ENCODE measurements at regions not wholly inside any gene's neighbourhood (a gene's known extent, or its start where the extent isn't known, plus 50 kb on each side); places are given as distances from the start of the nearest gene placed in this dataset.

DNA sequence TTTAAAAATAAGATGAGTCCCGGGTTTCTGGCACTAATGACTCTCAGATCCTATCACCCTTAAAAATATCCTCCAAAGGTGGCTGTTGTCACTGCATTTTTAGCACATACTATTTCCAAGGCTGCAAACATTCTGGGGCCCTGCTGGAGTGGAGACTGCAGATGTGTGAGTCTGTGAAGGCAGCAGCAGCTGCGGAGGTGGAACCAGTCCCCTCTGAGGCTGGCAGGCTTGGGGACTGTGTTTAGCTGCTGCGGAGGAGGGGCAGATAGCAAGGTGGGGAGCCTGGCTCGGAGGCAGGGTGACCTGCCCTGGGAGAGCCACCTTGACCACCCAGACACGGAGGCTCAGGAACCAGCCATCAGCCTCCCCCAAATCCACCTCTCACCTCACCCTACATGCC, 77.0 kb downstream of the C5orf15 start:
- no peak for TF ChIP-seq ZFX (IDR thresholded peaks at IDR 0.05; ENCODE audit: borderline replicate concordance)
- TF ChIP-seq, protein P1, sequence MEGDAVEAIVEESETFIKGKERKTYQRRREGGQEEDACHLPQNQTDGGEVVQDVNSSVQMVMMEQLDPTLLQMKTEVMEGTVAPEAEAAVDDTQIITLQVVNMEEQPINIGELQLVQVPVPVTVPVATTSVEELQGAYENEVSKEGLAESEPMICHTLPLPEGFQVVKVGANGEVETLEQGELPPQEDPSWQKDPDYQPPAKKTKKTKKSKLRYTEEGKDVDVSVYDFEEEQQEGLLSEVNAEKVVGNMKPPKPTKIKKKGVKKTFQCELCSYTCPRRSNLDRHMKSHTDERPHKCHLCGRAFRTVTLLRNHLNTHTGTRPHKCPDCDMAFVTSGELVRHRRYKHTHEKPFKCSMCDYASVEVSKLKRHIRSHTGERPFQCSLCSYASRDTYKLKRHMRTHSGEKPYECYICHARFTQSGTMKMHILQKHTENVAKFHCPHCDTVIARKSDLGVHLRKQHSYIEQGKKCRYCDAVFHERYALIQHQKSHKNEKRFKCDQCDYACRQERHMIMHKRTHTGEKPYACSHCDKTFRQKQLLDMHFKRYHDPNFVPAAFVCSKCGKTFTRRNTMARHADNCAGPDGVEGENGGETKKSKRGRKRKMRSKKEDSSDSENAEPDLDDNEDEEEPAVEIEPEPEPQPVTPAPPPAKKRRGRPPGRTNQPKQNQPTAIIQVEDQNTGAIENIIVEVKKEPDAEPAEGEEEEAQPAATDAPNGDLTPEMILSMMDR (IDR thresholded peaks at IDR 0.05): no peak
